OCI-LY7 (cell line): ENCODE measurements at regions not wholly inside any gene's neighbourhood (a gene's known extent, or its start where the extent isn't known, plus 50 kb on each side); places are given as distances from the start of the nearest gene placed in this dataset.
A peak's percentile ranks its signal among the peaks of the same experiment; 100 is the strongest.
"Not testable (repeated sequence)": the region's sequence is repeated elsewhere in the genome, so short reads cannot be mapped to it uniquely, and the experiment has no call there.

Experiments used
- BruUV-seq: library from RNA; stranded (reverse); fragments of 400-500 nt; replicated peaks from 2 replicates; lab custom pipeline; 2021; lab: Mats Ljungman, UMichigan
- CTCF ChIA-PET: fragments of 300-600 bp; sonication (Branson Sonifier 250); formaldehyde crosslinking; loops from one replicate; lab custom pipeline; 2022; ENCODE audit warnings: antibody characterized with exemption; ENCODE audit not compliant: unreplicated experiment; lab: Charles Lee
- POLR2A ChIA-PET: fragments of 300-600 bp; sonication (Branson Sonifier 250); formaldehyde crosslinking; loops from one replicate; lab custom pipeline; 2022; ENCODE audit warnings: antibody characterized with exemption; lab: Charles Lee
- DNase-seq: peaks from one replicate; pipeline ENCODE4 v3.0.0-alpha.2; 2015; ENCODE audit warnings: low spot score
- H2AFZ ChIP-seq: fragments of 200-600 bp; sonication (generic), shearing (Covaris generic); 2 replicates; pipeline ENCODE4 v1.6.1; 2014; ENCODE audit warnings: mild to moderate bottlenecking, antibody characterized with exemption, low read length, moderate library complexity
- H3K27ac ChIP-seq: fragments of 200-600 bp; sonication (generic); 2 replicates; pipeline ENCODE4 v1.5.1; 2014; ENCODE audit warnings: mixed run types, low read depth, mild to moderate bottlenecking, moderate library complexity, low read length, inconsistent platforms; ENCODE audit not compliant: poor library complexity, severe bottlenecking
- H3K36me3 ChIP-seq: fragments of 200-600 bp; sonication (generic); 2 replicates; pipeline ENCODE4 v1.6.1; 2014; ENCODE audit warnings: mild to moderate bottlenecking, antibody characterized with exemption, low read length, moderate library complexity, mixed read lengths; ENCODE audit not compliant: insufficient read depth
- H3K4me1 ChIP-seq: fragments of 200-600 bp; sonication (generic); 2 replicates; pipeline ENCODE4 v1.5.1; 2014; ENCODE audit warnings: mild to moderate bottlenecking, low read length; ENCODE audit not compliant: insufficient read depth, poor library complexity, severe bottlenecking
- H3K4me2 ChIP-seq: fragments of 200-600 bp; sonication (generic); 2 replicates; pipeline ENCODE4 v1.6.1; 2014; ENCODE audit warnings: mild to moderate bottlenecking, low read length
- H3K4me3 ChIP-seq: fragments of 200-600 bp; sonication (generic); 2 replicates; pipeline ENCODE4 v1.5.1; 2014; ENCODE audit warnings: mild to moderate bottlenecking, low read depth, low read length; ENCODE audit not compliant: poor library complexity, severe bottlenecking
- H3K79me2 ChIP-seq: fragments of 200-600 bp; sonication (generic); 2 replicates; pipeline ENCODE4 v1.6.1; 2016; ENCODE audit warnings: low read depth, mild to moderate bottlenecking, low read length, moderate library complexity, mixed read lengths; ENCODE audit not compliant: insufficient read depth
- H3K9me2 ChIP-seq: fragments of 200-600 bp; sonication (generic); 2 replicates; pipeline ENCODE4 v1.6.1; 2016; ENCODE audit warnings: mild to moderate bottlenecking, low read length, mixed read lengths; ENCODE audit not compliant: insufficient read depth
- H3K9me3 ChIP-seq: fragments of 200-600 bp; sonication (generic); 2 replicates; pipeline ENCODE4 v1.6.1; 2014; ENCODE audit warnings: mild to moderate bottlenecking, mixed run types, low read length, mixed read lengths
- H4K20me1 ChIP-seq: fragments of 200-600 bp; sonication (generic); 2 replicates; pipeline ENCODE4 v1.6.1; 2014; ENCODE audit warnings: mild to moderate bottlenecking, antibody characterized with exemption, low read length, moderate library complexity, mixed read lengths; ENCODE audit not compliant: insufficient read depth
- EZH2phosphoT487 ChIP-seq: fragments of 200-600 bp; sonication (generic); IDR thresholded peaks from 2 replicates; pipeline ENCODE4 v1.6.1; 2018; ENCODE audit warnings: low read depth, borderline replicate concordance, mild to moderate bottlenecking, mixed run types, antibody characterized with exemption, low read length, moderate library complexity, mixed read lengths
- intact Hi-C: fragments of 100-400 bp; cut with micrococcal nuclease; formaldehyde crosslinking; loops from one replicate; pipeline ENCODE4 v1.10.0; 2022; ENCODE audit not compliant: unreplicated experiment
- TF ChIP-seq, protein P1 (sequence below): fragments of 200-600 bp; sonication (generic); conservative IDR thresholded peaks from 2 replicates; pipeline ENCODE4 v1.5.1; 2014; ENCODE audit warnings: mild to moderate bottlenecking, antibody characterized with exemption, low read length, moderate library complexity, mixed read lengths

DNA sequence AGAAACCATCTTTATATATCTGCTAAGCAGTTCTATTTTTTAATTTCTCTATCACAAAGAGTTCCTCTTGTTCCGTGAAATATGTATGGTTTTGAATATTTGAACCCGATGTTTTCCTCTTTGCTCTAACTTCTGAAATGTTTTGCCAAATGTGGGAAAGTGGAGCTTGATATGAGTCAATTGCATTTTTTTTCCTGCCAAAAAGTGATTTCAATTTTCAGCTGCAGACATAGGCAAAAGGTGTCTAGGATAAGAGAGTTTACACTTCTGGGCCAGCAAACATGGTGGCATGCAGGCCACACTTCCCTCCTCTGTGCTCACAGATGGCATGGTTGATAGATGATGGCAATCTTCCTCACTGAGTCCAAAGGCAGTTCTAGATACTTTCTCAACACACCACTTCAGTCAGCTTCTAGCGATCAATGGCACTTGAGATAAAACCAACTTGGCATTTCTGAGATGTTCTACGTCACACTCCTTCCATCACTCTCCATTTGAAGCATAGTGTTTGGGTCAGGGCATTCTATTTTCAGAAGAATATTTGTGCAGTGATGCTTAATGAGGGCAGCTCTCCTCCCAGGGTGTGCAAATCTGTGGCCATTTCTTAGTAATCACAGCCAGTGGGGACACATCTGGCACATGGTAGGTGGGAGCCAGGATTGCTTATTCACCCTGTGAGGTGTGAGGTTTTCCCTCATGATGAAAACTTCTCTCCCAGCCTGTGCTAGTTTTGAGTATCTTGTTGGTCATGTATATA lies 54.4 kb upstream of the SCAF4 start:
- BruUV-seq = no TSS peak
- H3K27ac ChIP-seq = no peak overlapping the region
- H3K4me3 ChIP-seq = no peak overlapping the region
- no peak for TF ChIP-seq EZH2phosphoT487
- TF ChIP-seq, protein P1, sequence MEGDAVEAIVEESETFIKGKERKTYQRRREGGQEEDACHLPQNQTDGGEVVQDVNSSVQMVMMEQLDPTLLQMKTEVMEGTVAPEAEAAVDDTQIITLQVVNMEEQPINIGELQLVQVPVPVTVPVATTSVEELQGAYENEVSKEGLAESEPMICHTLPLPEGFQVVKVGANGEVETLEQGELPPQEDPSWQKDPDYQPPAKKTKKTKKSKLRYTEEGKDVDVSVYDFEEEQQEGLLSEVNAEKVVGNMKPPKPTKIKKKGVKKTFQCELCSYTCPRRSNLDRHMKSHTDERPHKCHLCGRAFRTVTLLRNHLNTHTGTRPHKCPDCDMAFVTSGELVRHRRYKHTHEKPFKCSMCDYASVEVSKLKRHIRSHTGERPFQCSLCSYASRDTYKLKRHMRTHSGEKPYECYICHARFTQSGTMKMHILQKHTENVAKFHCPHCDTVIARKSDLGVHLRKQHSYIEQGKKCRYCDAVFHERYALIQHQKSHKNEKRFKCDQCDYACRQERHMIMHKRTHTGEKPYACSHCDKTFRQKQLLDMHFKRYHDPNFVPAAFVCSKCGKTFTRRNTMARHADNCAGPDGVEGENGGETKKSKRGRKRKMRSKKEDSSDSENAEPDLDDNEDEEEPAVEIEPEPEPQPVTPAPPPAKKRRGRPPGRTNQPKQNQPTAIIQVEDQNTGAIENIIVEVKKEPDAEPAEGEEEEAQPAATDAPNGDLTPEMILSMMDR = peak; percentile 43
- POLR2A ChIA-PET = interaction anchor here (0.9 kb wide), 1 partner anchor 13 kb away, joined by 5 read pairs; no protein-coding TSS in a partner anchor
- no peak overlapping the region for H3K4me2 ChIP-seq
- H3K36me3 ChIP-seq = no peaks in the 10 kb centered on the region
- no peak for DNase-seq
- H4K20me1 ChIP-seq = no peaks in the 10 kb centered on the region
- H3K9me2 ChIP-seq = no peaks in the 10 kb centered on the region
- H3K79me2 ChIP-seq = no peaks in the 10 kb centered on the region
- H3K9me3 ChIP-seq = 0 out of 2 replicates have a peak, but pooled peaks cover 4% of the 10 kb centered on the region
- peaks cover 22% of the 10 kb centered on the region for H3K4me1 ChIP-seq
- intact Hi-C loops = loop anchor here (5.0 to 10.0 kb wide), 2 partner anchors 491 to 818 kb away; partner anchors contain the start of gene MIS18A
- CTCF ChIA-PET = interaction anchor here (0.8 to 1.4 kb wide), 2 partner anchors 14 to 88 kb away, joined by 4 read pairs; no protein-coding TSS in a partner anchor
- H2AFZ ChIP-seq = no peak overlapping the region

DNA sequence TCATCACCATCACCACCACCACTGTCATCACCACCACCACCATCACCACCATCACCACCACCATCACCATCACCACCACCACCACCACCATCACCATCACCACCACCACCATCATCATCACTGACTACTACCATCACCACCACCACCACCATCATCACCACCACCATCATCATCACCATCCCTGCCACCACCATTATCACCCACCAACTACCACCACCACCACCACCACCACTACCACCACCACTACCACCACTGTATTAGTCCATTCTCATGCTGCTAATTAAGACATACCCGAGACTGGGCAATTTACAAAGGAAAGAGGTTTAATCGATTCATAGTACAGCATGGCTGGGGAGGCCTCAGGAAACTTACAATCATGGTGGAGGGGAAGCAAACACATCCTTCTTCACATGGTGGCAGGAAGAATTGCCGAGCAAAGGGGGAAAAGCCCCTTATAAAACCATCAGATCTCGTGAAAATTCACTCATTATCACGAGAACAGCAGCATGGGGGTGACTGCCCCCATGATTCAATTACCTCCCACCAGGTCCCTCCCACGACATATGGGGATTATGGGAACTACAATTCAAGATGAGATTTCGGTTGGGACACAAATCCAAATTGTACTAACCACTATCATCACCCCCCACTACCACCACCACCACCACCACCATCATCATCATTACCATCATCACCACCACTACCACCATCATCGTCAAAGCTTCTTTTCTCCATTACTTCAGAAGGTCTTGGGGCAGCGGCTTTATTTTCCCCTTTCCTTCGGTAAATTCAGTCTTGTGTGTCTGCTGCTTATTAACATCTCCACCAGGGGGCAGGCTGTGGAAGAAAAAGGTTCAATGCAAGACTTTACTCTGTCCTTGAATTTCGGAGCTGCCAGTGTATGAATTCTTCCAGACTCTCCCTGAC lies 53.6 kb upstream of the SCAF4 start:
- H3K9me2 ChIP-seq, H2AFZ ChIP-seq, H3K79me2 ChIP-seq, H3K27ac ChIP-seq, H4K20me1 ChIP-seq, H3K9me3 ChIP-seq, H3K4me3 ChIP-seq, H3K36me3 ChIP-seq, H3K4me2 ChIP-seq, BruUV-seq: not testable (repeated sequence)
- DNase-seq = peak; percentile 72
- TF ChIP-seq, protein P1 = peak; percentile 87
- POLR2A ChIA-PET = interaction anchor here (0.5 to 0.9 kb wide), 2 partner anchors 12 to 228 kb away, joined by 3 to 5 read pairs; no protein-coding TSS in a partner anchor
- intact Hi-C loops = loop anchor here (5.0 to 10.0 kb wide), 2 partner anchors 492 to 819 kb away; partner anchors contain the start of gene MIS18A
- H3K4me1 ChIP-seq = peaks cover 22% of the 10 kb centered on the region
- CTCF ChIA-PET = interaction anchor here (0.6 to 1.4 kb wide), 3 partner anchors 12 to 89 kb away, joined by 4 to 6 read pairs (median 4); no protein-coding TSS in a partner anchor
